ENCODE measurements at regions not wholly inside any gene's neighbourhood (a gene's known extent, or its start where the extent isn't known, plus 50 kb on each side); places are given as distances from the start of the nearest gene placed in this dataset.

DNA sequence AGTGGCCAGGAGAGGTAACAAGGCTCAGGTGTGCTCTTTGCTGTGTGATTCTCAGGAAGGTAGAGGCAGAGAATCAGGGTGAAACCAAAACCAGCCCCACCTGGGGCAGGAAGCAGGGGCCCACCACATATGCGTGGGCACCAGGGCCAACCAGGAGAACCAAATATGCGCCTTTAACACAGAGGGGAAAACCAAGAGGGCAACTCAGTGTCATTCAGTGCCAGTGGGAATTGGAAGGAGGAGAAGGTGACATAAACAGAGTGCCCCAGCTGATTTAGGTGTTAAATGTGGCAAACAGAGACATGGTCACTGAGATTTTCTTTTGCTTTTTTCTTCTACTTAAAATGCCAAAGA lies 106.8 kb upstream of the MAMLD1 start:
- no peak overlapping the region for H3K4me3 ChIP-seq (ENCODE audit: low read depth, low read length)
- no peak for DNase-seq (ENCODE audit: low read depth)
- TF ChIP-seq, protein P1, sequence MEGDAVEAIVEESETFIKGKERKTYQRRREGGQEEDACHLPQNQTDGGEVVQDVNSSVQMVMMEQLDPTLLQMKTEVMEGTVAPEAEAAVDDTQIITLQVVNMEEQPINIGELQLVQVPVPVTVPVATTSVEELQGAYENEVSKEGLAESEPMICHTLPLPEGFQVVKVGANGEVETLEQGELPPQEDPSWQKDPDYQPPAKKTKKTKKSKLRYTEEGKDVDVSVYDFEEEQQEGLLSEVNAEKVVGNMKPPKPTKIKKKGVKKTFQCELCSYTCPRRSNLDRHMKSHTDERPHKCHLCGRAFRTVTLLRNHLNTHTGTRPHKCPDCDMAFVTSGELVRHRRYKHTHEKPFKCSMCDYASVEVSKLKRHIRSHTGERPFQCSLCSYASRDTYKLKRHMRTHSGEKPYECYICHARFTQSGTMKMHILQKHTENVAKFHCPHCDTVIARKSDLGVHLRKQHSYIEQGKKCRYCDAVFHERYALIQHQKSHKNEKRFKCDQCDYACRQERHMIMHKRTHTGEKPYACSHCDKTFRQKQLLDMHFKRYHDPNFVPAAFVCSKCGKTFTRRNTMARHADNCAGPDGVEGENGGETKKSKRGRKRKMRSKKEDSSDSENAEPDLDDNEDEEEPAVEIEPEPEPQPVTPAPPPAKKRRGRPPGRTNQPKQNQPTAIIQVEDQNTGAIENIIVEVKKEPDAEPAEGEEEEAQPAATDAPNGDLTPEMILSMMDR (IDR thresholded peaks at IDR 0.05; ENCODE audit: low read depth, low read length, missing control alignments): no peak

DNA sequence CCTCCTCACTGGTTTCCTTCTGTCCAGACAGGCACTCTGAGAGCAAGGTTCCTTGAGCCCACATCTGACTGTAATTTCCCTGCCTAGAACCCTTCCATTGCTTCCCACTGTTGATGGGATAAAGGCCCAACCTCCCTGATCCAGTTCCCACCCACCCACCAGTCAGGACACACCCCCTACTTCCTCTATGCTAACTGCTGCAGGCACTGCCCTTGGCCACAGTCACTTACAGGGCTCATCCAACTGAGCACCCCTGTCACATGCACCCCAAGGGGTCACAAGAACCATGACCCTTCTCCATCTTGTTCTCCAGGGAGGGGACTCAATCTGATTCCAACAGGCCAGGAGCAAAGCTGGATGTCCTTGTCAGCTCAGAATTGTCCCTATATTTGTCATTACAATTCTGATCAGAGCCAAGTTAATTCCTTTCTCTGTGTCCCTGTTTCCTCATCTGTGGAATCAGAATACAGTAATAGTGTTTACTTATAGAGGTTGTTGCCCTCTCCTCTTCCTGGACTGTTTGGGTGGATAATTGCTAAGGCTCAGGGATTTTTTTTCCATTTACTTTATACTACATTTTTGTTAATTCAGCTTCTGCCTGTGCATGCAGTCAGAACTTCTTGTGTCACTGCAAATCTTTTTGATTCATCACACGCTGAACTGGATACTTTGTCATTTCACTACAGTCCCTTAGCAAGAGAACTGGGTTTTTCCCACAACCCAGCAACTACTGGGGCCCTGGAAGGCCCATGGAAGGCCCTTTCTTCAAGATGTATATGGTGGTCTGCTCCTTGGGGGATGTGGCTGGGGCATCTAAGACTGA lies 105.6 kb upstream of the MAMLD1 start:
- H3K4me3 ChIP-seq (ENCODE audit: low read depth, low read length): no peak overlapping the region
- TF ChIP-seq, protein P1 (IDR thresholded peaks at IDR 0.05; ENCODE audit: low read depth, low read length, missing control alignments): no peak
- DNase-seq (ENCODE audit: low read depth): no peak

DNA sequence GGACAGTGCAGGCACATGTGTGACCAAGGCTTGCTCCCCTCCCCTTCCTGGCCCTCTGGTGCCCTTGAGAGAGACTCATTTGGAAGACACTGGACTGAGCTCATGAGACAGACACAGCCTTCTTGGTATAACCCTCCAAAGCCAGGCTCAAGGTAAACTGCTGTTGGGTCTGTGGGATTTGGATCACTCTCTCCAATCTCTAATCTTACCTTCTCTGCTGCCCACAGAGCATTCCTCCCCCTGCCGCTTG lies 105.0 kb upstream of the MAMLD1 start:
- no peak overlapping the region for H3K4me3 ChIP-seq (ENCODE audit: low read depth, low read length)
- no peak for DNase-seq (ENCODE audit: low read depth)
- TF ChIP-seq, protein P1 (IDR thresholded peaks at IDR 0.05; ENCODE audit: low read depth, low read length, missing control alignments): no peak

DNA sequence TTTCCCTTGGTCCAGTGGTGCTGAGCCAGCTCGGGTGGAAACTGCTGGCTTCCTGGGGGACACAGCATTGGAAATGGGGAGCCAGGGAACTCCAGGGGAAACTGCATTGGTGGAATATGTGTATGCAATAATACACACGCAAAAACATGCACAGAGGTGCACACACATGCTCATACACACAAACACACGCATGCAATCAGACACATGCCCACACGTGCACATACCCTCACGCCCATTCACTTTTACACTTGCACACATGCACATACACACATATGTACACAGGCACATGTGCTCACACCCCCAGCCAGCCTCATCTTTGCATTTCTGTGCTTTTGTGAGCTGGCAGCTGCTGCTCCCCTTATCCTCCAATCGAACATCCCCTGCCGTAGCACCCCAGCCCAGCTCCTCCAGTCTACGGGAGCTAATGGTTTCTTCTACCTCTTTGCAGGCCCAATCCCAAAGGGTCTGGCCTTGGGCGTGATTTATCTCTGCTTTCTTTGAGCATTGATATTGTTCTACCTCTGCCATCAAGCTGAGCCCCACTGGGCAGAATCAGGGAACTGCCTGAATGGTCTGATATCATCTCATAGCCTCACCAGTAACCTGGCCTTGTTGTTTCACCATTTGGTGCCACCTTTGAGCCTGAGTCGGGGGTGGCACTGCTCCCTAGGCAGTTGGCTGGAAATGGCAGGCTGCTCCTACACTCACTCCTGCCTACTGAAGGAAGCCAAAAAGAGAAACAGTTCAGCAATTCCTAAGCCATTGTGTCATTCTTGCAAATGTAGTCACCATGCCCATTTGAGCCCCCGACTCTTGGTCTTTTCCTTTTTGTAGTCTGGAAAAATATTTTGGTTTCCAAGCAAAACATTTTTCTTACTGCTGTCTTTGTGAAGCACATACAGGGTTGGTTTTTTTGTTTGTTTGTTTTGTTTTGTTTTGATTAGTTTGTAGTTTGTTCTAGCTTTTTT lies 104.4 kb upstream of the MAMLD1 start:
- no peak for DNase-seq (ENCODE audit: low read depth)
- TF ChIP-seq, protein P1 (IDR thresholded peaks at IDR 0.05; ENCODE audit: low read depth, low read length, missing control alignments): no peak
- H3K4me3 ChIP-seq (ENCODE audit: low read depth, low read length): no peak overlapping the region

DNA sequence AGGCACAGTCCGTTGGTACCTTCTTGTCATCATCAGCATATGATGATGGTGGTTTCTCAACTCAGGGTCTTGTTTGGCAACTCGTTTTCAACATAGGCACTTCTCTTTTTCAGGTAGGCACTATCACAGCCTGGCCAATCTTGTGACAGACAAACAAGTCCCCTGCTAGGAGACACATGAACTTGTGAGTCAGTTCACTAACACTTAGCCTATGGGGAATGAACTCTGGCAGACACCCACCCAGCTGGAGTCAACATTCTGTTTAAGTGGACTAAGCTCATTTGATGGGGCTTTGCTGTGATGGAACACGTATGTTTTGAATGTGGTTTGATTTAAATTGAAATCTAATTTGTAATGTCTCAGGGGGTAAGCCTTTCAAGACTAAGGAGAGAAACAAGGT lies 100.7 kb upstream of the MAMLD1 start:
- H3K4me3 ChIP-seq (ENCODE audit: low read depth, low read length): no peak overlapping the region
- DNase-seq (ENCODE audit: low read depth): no peak
- TF ChIP-seq, protein P1 (IDR thresholded peaks at IDR 0.05; ENCODE audit: low read depth, low read length, missing control alignments): no peak

DNA sequence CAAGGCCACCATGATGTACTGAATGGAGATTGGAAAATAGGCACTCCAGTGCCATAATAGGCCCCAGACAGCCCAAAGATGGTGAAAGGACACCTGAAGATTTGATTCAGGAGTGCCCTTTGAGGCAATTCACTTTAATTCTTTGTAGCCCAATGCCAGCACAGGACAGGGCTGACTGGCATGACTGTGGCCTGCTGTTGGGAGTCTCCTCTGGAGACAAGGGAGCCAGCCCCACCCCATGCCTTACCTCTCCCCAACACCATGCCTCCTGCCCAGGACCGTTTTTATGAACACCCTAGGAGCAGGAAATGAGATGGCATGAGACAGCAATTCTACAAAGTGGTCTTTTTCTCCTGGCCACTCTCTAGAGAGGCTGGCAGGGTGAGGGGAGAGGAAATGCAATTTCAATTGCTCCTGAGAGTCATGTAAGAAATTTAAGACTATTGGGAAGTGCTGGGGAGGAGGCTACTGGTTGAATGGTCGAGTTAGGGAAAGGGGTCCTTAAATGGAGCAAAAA lies 94.2 kb upstream of the MAMLD1 start:
- H3K4me3 ChIP-seq (ENCODE audit: low read depth, low read length): no peak overlapping the region
- TF ChIP-seq, protein P1 (IDR thresholded peaks at IDR 0.05; ENCODE audit: low read depth, low read length, missing control alignments): no peak
- DNase-seq (ENCODE audit: low read depth): no peak

Data from GM12864 (cell line).